IMR-90 (cell line): ENCODE measurements at regions not wholly inside any gene's neighbourhood (a gene's known extent, or its start where the extent isn't known, plus 50 kb on each side); places are given as distances from the start of the nearest gene placed in this dataset.

ENCODE experiments used
- ATAC-seq: fragments of 200-7000 bp; cut with Tn5 transposase; 2 replicates; pipeline ENCODE4 v1.9.1; 2020; ENCODE audit warnings: low read depth, mild to moderate bottlenecking, moderate library complexity
- BruUV-seq: library from RNA; stranded (reverse); fragments of 400-500 nt; replicated peaks from 2 replicates; lab custom pipeline; 2021; lab: Mats Ljungman, UMichigan
- CTCF ChIA-PET: fragments of 300-600 bp; formaldehyde crosslinking; extraction: SDS; loops from one replicate; lab custom pipeline; 2021; ENCODE audit warnings: antibody characterized with exemption; lab: Yijun Ruan, JAX
- POLR2A ChIA-PET: fragments of 300-600 bp; sonication (Branson Sonifier 250); formaldehyde crosslinking; loops from one replicate; lab custom pipeline; 2022; ENCODE audit warnings: antibody characterized with exemption; ENCODE audit not compliant: unreplicated experiment; lab: Charles Lee
- DNase-seq: peaks from one replicate; pipeline ENCODE4 v3.0.0; 2013
- H2AFZ ChIP-seq: replicated peaks from 2 replicates; pipeline ENCODE3; 2013; ENCODE audit warnings: low read length, mild to moderate bottlenecking; ENCODE audit not compliant: poor library complexity
- H2AK5ac ChIP-seq: 2 replicates; pipeline ENCODE4 v1.6.1; 2013; ENCODE audit warnings: low read depth, low read length, inconsistent platforms
- H2AK9ac ChIP-seq: replicated peaks from 2 replicates; pipeline ENCODE3; 2013; ENCODE audit warnings: mild to moderate bottlenecking, low read depth, low read length, moderate library complexity; ENCODE audit not compliant: poor library complexity
- H2BK120ac ChIP-seq: 2 replicates; pipeline ENCODE4 v1.6.1; 2013; ENCODE audit warnings: low read depth, low read length, inconsistent platforms
- H2BK15ac ChIP-seq: 3 replicates; pipeline ENCODE4 v1.6.1; 2013; ENCODE audit warnings: low read depth, low read length, inconsistent platforms
- H2BK20ac ChIP-seq: 2 replicates; pipeline ENCODE4 v1.6.1; 2013; ENCODE audit warnings: low read depth, mild to moderate bottlenecking, inconsistent platforms, low read length, moderate library complexity
- H2BK5ac ChIP-seq: 2 replicates; pipeline ENCODE4 v1.6.1; 2013; ENCODE audit warnings: mild to moderate bottlenecking, low read depth, low read length, inconsistent platforms; ENCODE audit not compliant: poor library complexity, severe bottlenecking
- H3K14ac ChIP-seq: replicated peaks from 2 replicates; pipeline ENCODE4 v1.6.1; 2013; ENCODE audit warnings: low read depth, low read length, inconsistent platforms
- H3K18ac ChIP-seq: 2 replicates; pipeline ENCODE4 v1.6.1; 2013; ENCODE audit warnings: low read depth, low read length, control low read depth
- H3K23ac ChIP-seq: 2 replicates; pipeline ENCODE4 v1.6.1; 2013; ENCODE audit warnings: low read depth, low read length, inconsistent platforms
- H3K27ac ChIP-seq: 2 replicates; pipeline ENCODE4 v1.5.1; 2013; ENCODE audit warnings: mild to moderate bottlenecking, control low read depth, low read length; ENCODE audit not compliant: insufficient read depth
- H3K27me3 ChIP-seq: 2 replicates; pipeline ENCODE4 v1.6.1; 2013; ENCODE audit warnings: low read length; ENCODE audit not compliant: control insufficient read depth, insufficient read depth
- H3K36me3 ChIP-seq: 2 replicates; pipeline ENCODE4 v1.6.1; 2013; ENCODE audit warnings: low read length, mixed read lengths; ENCODE audit not compliant: control insufficient read depth, insufficient read depth
- H3K4ac ChIP-seq: 2 replicates; pipeline ENCODE4 v1.6.1; 2013; ENCODE audit warnings: low read depth, low read length, inconsistent platforms
- H3K4me1 ChIP-seq: 2 replicates; pipeline ENCODE4 v1.6.1; 2013; ENCODE audit warnings: low read length, mixed read lengths; ENCODE audit not compliant: control insufficient read depth, insufficient read depth
- H3K4me2 ChIP-seq: 2 replicates; pipeline ENCODE4 v1.6.1; 2013; ENCODE audit warnings: low read depth, mild to moderate bottlenecking, control low read depth, low read length, moderate library complexity
- H3K4me3 ChIP-seq: 2 replicates; pipeline ENCODE4 v1.5.1; 2013; ENCODE audit warnings: low read depth, mild to moderate bottlenecking, control low read depth, low read length, moderate library complexity; ENCODE audit not compliant: insufficient read depth
- H3K56ac ChIP-seq: 2 replicates; pipeline ENCODE4 v1.6.1; 2013; ENCODE audit warnings: low read length, inconsistent platforms; ENCODE audit not compliant: insufficient read depth; ENCODE audit errors: extremely low read depth
- H3K79me1 ChIP-seq, 2 experiments: 2 replicates each; pipeline ENCODE4 v1.6.1; 2013; ENCODE audit warnings: low read length in 2 of 2, inconsistent platforms in 1 of 2, low read depth in 1 of 2
- H3K9ac ChIP-seq: 2 replicates; pipeline ENCODE4 v1.6.1; 2013; ENCODE audit warnings: low read depth, low read length, control low read depth
- H3K9me1 ChIP-seq: 2 replicates; pipeline ENCODE4 v1.6.1; 2013; ENCODE audit warnings: low read length, inconsistent platforms; ENCODE audit not compliant: insufficient read depth
- H3K9me3 ChIP-seq: 2 replicates; pipeline ENCODE4 v1.6.1; 2013; ENCODE audit warnings: low read length; ENCODE audit not compliant: control insufficient read depth, insufficient read depth
- H4K20me1 ChIP-seq: 2 replicates; pipeline ENCODE4 v1.6.1; 2013; ENCODE audit warnings: low read length, inconsistent platforms; ENCODE audit not compliant: insufficient read depth
- H4K5ac ChIP-seq: 2 replicates; pipeline ENCODE4 v1.6.1; 2013; ENCODE audit warnings: mild to moderate bottlenecking, low read depth, low read length, control low read depth
- H4K8ac ChIP-seq, 2 experiments: 2 replicates each; pipeline ENCODE4 v1.6.1; 2013; ENCODE audit warnings: low read depth in 2 of 2, low read length in 2 of 2, control low read depth in 1 of 2, inconsistent platforms in 1 of 2
- H4K91ac ChIP-seq: 2 replicates; pipeline ENCODE4 v1.6.1; 2013; ENCODE audit warnings: low read depth, low read length, inconsistent platforms; ENCODE audit not compliant: insufficient read depth
- BHLHE40 ChIP-seq: fragments of 150-350 bp; IDR thresholded peaks from 2 replicates; pipeline ENCODE4 v1.6.1; 2016; ENCODE audit warnings: mild to moderate bottlenecking, low read depth, low read length
- CEBPB ChIP-seq: IDR thresholded peaks from 2 replicates; pipeline ENCODE4 v1.6.1; 2012; ENCODE audit warnings: low read depth, low read length, improper control_type of control experiment
- CHD1 ChIP-seq: IDR thresholded peaks from 2 replicates; pipeline ENCODE4 v1.6.1; 2012; ENCODE audit warnings: low read depth, low read length, improper control_type of control experiment
- CTCF ChIP-seq: conservative IDR thresholded peaks from 2 replicates; pipeline ENCODE4 v1.5.1; 2012; ENCODE audit warnings: mild to moderate bottlenecking, low read depth, low read length, improper control_type of control experiment
- ELK1 ChIP-seq: fragments of 150-350 bp; IDR thresholded peaks from 2 replicates; pipeline ENCODE4 v1.6.1; 2016; ENCODE audit warnings: low read depth, mild to moderate bottlenecking, low read length, moderate library complexity, borderline replicate concordance
- FOS ChIP-seq: fragments of 150-350 bp; IDR thresholded peaks from 2 replicates; pipeline ENCODE4 v1.6.1; 2016; ENCODE audit warnings: low read depth, low read length
- MAFK ChIP-seq: IDR thresholded peaks from 2 replicates; pipeline ENCODE4 v1.6.1; 2012; ENCODE audit warnings: low read depth, low read length, improper control_type of control experiment
- MAZ ChIP-seq: IDR thresholded peaks from 2 replicates; pipeline ENCODE4 v1.6.1; 2012; ENCODE audit warnings: low read depth, mild to moderate bottlenecking, low read length, improper control_type of control experiment, moderate library complexity, borderline replicate concordance
- MXI1 ChIP-seq: IDR thresholded peaks from 2 replicates; pipeline ENCODE4 v1.6.1; 2012; ENCODE audit warnings: low read depth, mild to moderate bottlenecking, low read length, moderate library complexity, borderline replicate concordance
- NFE2L2 ChIP-seq: fragments of 150-350 bp; IDR thresholded peaks from 2 replicates; pipeline ENCODE4 v1.6.1; 2016; ENCODE audit warnings: low read depth, mild to moderate bottlenecking, low read length
- POLR2A ChIP-seq: IDR thresholded peaks from 2 replicates; pipeline ENCODE4 v1.6.1; 2012; ENCODE audit warnings: mild to moderate bottlenecking, low read depth, low read length
- RAD21 ChIP-seq: IDR thresholded peaks from 2 replicates; pipeline ENCODE4 v1.6.1; 2012; ENCODE audit warnings: low read length, improper control_type of control experiment
- RCOR1 ChIP-seq: IDR thresholded peaks from 2 replicates; pipeline ENCODE4 v1.6.1; 2012; ENCODE audit warnings: mild to moderate bottlenecking, low read length, improper control_type of control experiment; ENCODE audit not compliant: insufficient replicate concordance
- RFX5 ChIP-seq: IDR thresholded peaks from 2 replicates; pipeline ENCODE4 v1.8.0; 2012; ENCODE audit warnings: low read depth, mild to moderate bottlenecking, low read length, moderate library complexity
- SMC3 ChIP-seq: fragments of 150-350 bp; IDR thresholded peaks from 2 replicates; pipeline ENCODE4 v1.6.1; 2016; ENCODE audit warnings: low read depth, mild to moderate bottlenecking, antibody characterized with exemption, low read length, moderate library complexity
- USF2 ChIP-seq: fragments of 150-350 bp; IDR thresholded peaks from 2 replicates; pipeline ENCODE4 v1.6.1; 2017; ENCODE audit warnings: mild to moderate bottlenecking, antibody characterized with exemption, low read length, low read depth
- WGBS, 2 experiments: methylation state at CpG; one replicate each; pipeline versions ENCODE4 v1.1.5 to v1.1.7; 2013; ENCODE audit warnings: missing lambda C conversion rate in 2 of 2; ENCODE audit not compliant: insufficient read length in 1 of 2; ENCODE audit errors: extremely low coverage in 2 of 2; 5-methylcytosine and 5-hydroxymethylcytosine counted together
- dilution Hi-C: fragments of 300-500 bp; cut with HindIII; formaldehyde crosslinking; loops from one replicate; pipeline ENCODE4 v1.14.3; 2018; ENCODE audit warnings: low sequenced_read_pairs; ENCODE audit not compliant: unreplicated experiment
- in situ Hi-C: fragments of 300-500 bp; cut with MboI; formaldehyde crosslinking; loops from 3 replicates; pipeline ENCODE4 v1.14.3; 2019; ENCODE audit warnings: low sequenced_read_pairs, inconsistent platforms, mixed read lengths
- intact Hi-C: fragments of 100-400 bp; cut with micrococcal nuclease; formaldehyde crosslinking; loops from 2 replicates; pipeline ENCODE4 v1.10.0; 2022

GRCh38 chr13:111519490-111520170 is 199.2 kb downstream of the TEX29 start:
- H4K5ac ChIP-seq: no peak overlapping the region
- in situ Hi-C loops (no loop called here), intact Hi-C loops (no loop called here), dilution Hi-C loops (no loop called here)
- no peak overlapping the region for H2AK5ac ChIP-seq
- no peaks in the 10 kb centered on the region for H3K79me1 ChIP-seq
- H2BK20ac ChIP-seq: no peak overlapping the region
- H4K8ac ChIP-seq: no peak overlapping the region
- no peak overlapping the region for H3K4me2 ChIP-seq
- no peaks in the 10 kb centered on the region for H3K27me3 ChIP-seq
- H2BK5ac ChIP-seq: no peak overlapping the region
- TF ChIP-seq ELK1 (no peak), POLR2A (no peak), MXI1 (no peak), RFX5 (no peak), RAD21 (no peak), FOS (no peak), CHD1 (no peak), BHLHE40 (no peak), MAZ (no peak), USF2 (no peak), SMC3 (no peak), RCOR1 (no peak), CEBPB (no peak), MAFK (no peak), NFE2L2 (no peak), CTCF (no peak)
- H3K9ac ChIP-seq: no peak overlapping the region
- H2BK120ac ChIP-seq: no peak overlapping the region
- H3K23ac ChIP-seq: no peak overlapping the region
- H2AK9ac ChIP-seq: no peak overlapping the region
- no peak for DNase-seq
- no peak overlapping the region for H3K4ac ChIP-seq
- H2AFZ ChIP-seq: no peak overlapping the region
- H3K9me3 ChIP-seq: peaks cover 33% of the 10 kb centered on the region
- BruUV-seq: no TSS peak
- 81% methylated on average over 12 of the region's 25 CpGs; no CpG with 5 or more reads in 1 of the 2 experiments for WGBS, 2 experiments
- no peak overlapping the region for H4K91ac ChIP-seq
- ChIA-PET POLR2A (no interaction called here), CTCF (no interaction called here)
- ATAC-seq: no peak
- H3K9me1 ChIP-seq: no peaks in the 10 kb centered on the region
- no peaks in the 10 kb centered on the region for H3K36me3 ChIP-seq
- no peak overlapping the region for H3K56ac ChIP-seq
- H3K4me1 ChIP-seq: no peaks in the 10 kb centered on the region
- H2BK15ac ChIP-seq: no peak overlapping the region
- no peak overlapping the region for H3K4me3 ChIP-seq
- no peaks in the 10 kb centered on the region for H4K20me1 ChIP-seq
- no peak overlapping the region for H3K14ac ChIP-seq
- no peak overlapping the region for H3K27ac ChIP-seq
- H3K18ac ChIP-seq: no peak overlapping the region
